Testis (tissue), 2 donors: ENCODE measurements at regions not wholly inside any gene's neighbourhood (a gene's known extent, or its start where the extent isn't known, plus 50 kb on each side); places are given as distances from the start of the nearest gene placed in this dataset.

Experiments
- CTCF ChIP-seq, 3 experiments: fragments of 450-650 bp in 2 of 3; fragments of 200-600 bp in 1 of 3; sonication (generic) in 1 of 3; IDR thresholded peaks; one replicate each; pipeline ENCODE4 v1.5.1; 2016 to 2019; ENCODE audit warnings: antibody characterized with exemption in 3 of 3, mild to moderate bottlenecking in 2 of 3, moderate library complexity in 1 of 3
- POLR2A ChIP-seq: fragments of 450-650 bp; IDR thresholded peaks from one replicate; pipeline ENCODE4 v1.6.1; 2017; ENCODE audit warnings: antibody characterized with exemption, mild to moderate bottlenecking, moderate library complexity

GRCh38 chr7:136605532-136606329 lies 262.7 kb upstream of the CHRM2 start:
- TF ChIP-seq POLR2A (no peak), CTCF (IDR thresholded peaks at IDR 0.05) (no peak)
